PC-9 (cell line): ENCODE measurements at regions not wholly inside any gene's neighbourhood (a gene's known extent, or its start where the extent isn't known, plus 50 kb on each side); places are given as distances from the start of the nearest gene placed in this dataset.

Experiments
- CTCF ChIP-seq: fragments of 200-600 bp; sonication (generic); conservative IDR thresholded peaks from 2 replicates; pipeline ENCODE4 v1.6.1; 2017; ENCODE audit warnings: mixed run types, antibody characterized with exemption, mild to moderate bottlenecking, moderate library complexity
- EZH2 ChIP-seq: fragments of 200-600 bp; sonication (generic); IDR thresholded peaks from 2 replicates; pipeline ENCODE4 v1.8.0; 2017; ENCODE audit warnings: antibody characterized with exemption, low read depth

DNA sequence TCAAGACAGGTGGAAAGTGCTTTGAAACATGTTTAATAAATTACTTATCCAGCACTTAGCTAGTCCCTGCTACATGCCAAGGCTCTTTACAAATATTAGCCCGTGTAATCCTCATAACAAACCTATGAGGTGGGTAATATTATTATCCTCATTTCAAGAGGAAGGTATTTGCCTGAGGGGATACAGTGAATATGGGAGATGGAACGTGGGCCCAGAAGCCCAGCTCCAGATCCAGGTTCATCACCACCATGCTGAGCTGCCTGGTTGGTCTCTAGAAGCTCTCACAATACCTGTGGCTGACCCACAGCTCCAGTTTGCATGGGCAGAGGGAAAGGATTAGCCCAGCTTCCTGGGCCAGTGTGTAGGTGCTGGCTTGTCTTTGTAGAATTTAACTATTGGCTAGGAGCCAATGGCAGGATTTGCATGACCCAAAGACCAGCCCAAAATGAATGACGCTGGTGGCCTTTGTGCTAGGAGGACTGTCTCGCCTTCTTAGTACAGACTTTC is 61.6 kb upstream of the ATP8B1 start:
- TF ChIP-seq CTCF, result no peak
- TF ChIP-seq EZH2, result no peak
